HepG2 (cell line): ENCODE measurements at regions not wholly inside any gene's neighbourhood (a gene's known extent, or its start where the extent isn't known, plus 50 kb on each side); places are given as distances from the start of the nearest gene placed in this dataset.

Experiments
- ATF7 ChIP-seq, 2 experiments: fragments of 450-650 bp in 1 of 2; sonication (generic) in 1 of 2; formaldehyde crosslinking in 1 of 2; IDR thresholded peaks; 2 replicates each; pipeline versions ENCODE4 v1.4.0 to v1.6.1; 2016 to 2020; ENCODE audit warnings: antibody characterized with exemption in 1 of 2, mild to moderate bottlenecking in 1 of 2, missing genetic modification reagents in 1 of 2
- DPF2 ChIP-seq: sonication (generic); formaldehyde crosslinking; IDR thresholded peaks from 2 replicates; pipeline ENCODE4 v1.4.0; 2020; ENCODE audit warnings: mild to moderate bottlenecking, low read depth, missing genetic modification reagents, borderline replicate concordance
- ELF1 ChIP-seq: sonication (generic); formaldehyde crosslinking; IDR thresholded peaks from 2 replicates; pipeline ENCODE4 v1.4.0; 2020; ENCODE audit warnings: missing genetic modification reagents
- FOXA3 ChIP-seq: IDR thresholded peaks from 2 replicates; pipeline ENCODE4 v1.6.1; 2016; ENCODE audit warnings: missing genetic modification reagents, missing compliant biosample characterization
- MAFF ChIP-seq: IDR thresholded peaks from 2 replicates; pipeline ENCODE4 v1.6.1; 2011; ENCODE audit warnings: low read depth, low read length, improper control_type of control experiment
- MAFK ChIP-seq, 2 experiments: IDR thresholded peaks in 1 of 2; conservative IDR thresholded peaks in 1 of 2; 2 replicates each; pipeline ENCODE4 v1.6.1; 2011; ENCODE audit warnings: improper control_type of control experiment in 2 of 2, low read length in 2 of 2
- MYC ChIP-seq: sonication (generic); formaldehyde crosslinking; IDR thresholded peaks from 2 replicates; pipeline ENCODE4 v1.9.0; 2021; ENCODE audit warnings: missing genetic modification reagents, borderline replicate concordance
- NR2F2 ChIP-seq: IDR thresholded peaks from 2 replicates; pipeline ENCODE4 v1.6.1; 2012; ENCODE audit warnings: low read depth, inconsistent platforms, borderline replicate concordance
- REXO4 ChIP-seq: sonication (generic); formaldehyde crosslinking; IDR thresholded peaks from 2 replicates; pipeline ENCODE4 v1.8.0; 2022; ENCODE audit warnings: missing genetic modification reagents, mild to moderate bottlenecking, borderline replicate concordance
- RFX3 ChIP-seq: IDR thresholded peaks from 2 replicates; pipeline ENCODE4 v1.6.1; 2016; ENCODE audit warnings: missing biosample characterization, missing genetic modification reagents
- THAP11 ChIP-seq: IDR thresholded peaks from 2 replicates; pipeline ENCODE4 v1.6.1; 2016; ENCODE audit warnings: missing biosample characterization, missing genetic modification reagents
- WIZ ChIP-seq: sonication (generic); formaldehyde crosslinking; IDR thresholded peaks from 2 replicates; pipeline ENCODE4 v1.5.1; 2020; ENCODE audit warnings: mild to moderate bottlenecking, missing genetic modification reagents
- XBP1 ChIP-seq: sonication (generic); formaldehyde crosslinking; IDR thresholded peaks from 2 replicates; pipeline ENCODE4 v1.5.0; 2020; ENCODE audit warnings: missing genetic modification reagents
- ZBTB3 ChIP-seq: sonication (generic); formaldehyde crosslinking; IDR thresholded peaks from 2 replicates; pipeline ENCODE4 v1.4.0; 2020; ENCODE audit warnings: low read depth, mild to moderate bottlenecking, moderate library complexity, missing genetic modification reagents, borderline replicate concordance
- ZBTB37 ChIP-seq: sonication (generic); formaldehyde crosslinking; IDR thresholded peaks from 2 replicates; pipeline ENCODE4 v1.4.0; 2020; ENCODE audit warnings: mild to moderate bottlenecking, missing genetic modification reagents
- ZBTB7A ChIP-seq: sonication (generic); formaldehyde crosslinking; IDR thresholded peaks from 2 replicates; pipeline ENCODE4 v1.8.0; 2022; ENCODE audit warnings: mild to moderate bottlenecking, missing genetic modification reagents
- ZMAT5 ChIP-seq: sonication (generic); formaldehyde crosslinking; IDR thresholded peaks from 2 replicates; pipeline ENCODE4 v1.5.0; 2020; ENCODE audit warnings: mild to moderate bottlenecking, low read depth, missing genetic modification reagents, borderline replicate concordance
- ZNF136 ChIP-seq: sonication (generic); formaldehyde crosslinking; IDR thresholded peaks from 2 replicates; pipeline ENCODE4 v1.8.1; 2022; ENCODE audit warnings: low read depth, mild to moderate bottlenecking, moderate library complexity, missing genetic modification reagents
- ZNF329 ChIP-seq: sonication (generic); formaldehyde crosslinking; IDR thresholded peaks from 2 replicates; pipeline ENCODE4 v1.9.0; 2021; ENCODE audit warnings: low read depth, mild to moderate bottlenecking, missing genetic modification reagents
- ZNF605 ChIP-seq: sonication (generic); formaldehyde crosslinking; IDR thresholded peaks from 2 replicates; pipeline ENCODE4 v1.8.0; 2022; ENCODE audit warnings: mild to moderate bottlenecking, missing genetic modification reagents
- ZNF766 ChIP-seq: sonication (generic); formaldehyde crosslinking; IDR thresholded peaks from 2 replicates; pipeline ENCODE4 v1.5.0; 2020; ENCODE audit warnings: missing genetic modification reagents, borderline replicate concordance
- ZSCAN5A ChIP-seq: sonication (generic); formaldehyde crosslinking; IDR thresholded peaks from 2 replicates; pipeline ENCODE4 v1.8.0; 2022; ENCODE audit warnings: mild to moderate bottlenecking, missing genetic modification reagents, borderline replicate concordance
- TF ChIP-seq, protein P1 (sequence below): sonication (generic); formaldehyde crosslinking; conservative IDR thresholded peaks from 2 replicates; pipeline ENCODE4 v1.8.1; 2023; ENCODE audit warnings: missing genetic modification reagents
- TF ChIP-seq, protein P2 (sequence below): sonication (generic); formaldehyde crosslinking; IDR thresholded peaks from 2 replicates; pipeline ENCODE4 v1.4.0; 2020; ENCODE audit warnings: missing genetic modification reagents

DNA sequence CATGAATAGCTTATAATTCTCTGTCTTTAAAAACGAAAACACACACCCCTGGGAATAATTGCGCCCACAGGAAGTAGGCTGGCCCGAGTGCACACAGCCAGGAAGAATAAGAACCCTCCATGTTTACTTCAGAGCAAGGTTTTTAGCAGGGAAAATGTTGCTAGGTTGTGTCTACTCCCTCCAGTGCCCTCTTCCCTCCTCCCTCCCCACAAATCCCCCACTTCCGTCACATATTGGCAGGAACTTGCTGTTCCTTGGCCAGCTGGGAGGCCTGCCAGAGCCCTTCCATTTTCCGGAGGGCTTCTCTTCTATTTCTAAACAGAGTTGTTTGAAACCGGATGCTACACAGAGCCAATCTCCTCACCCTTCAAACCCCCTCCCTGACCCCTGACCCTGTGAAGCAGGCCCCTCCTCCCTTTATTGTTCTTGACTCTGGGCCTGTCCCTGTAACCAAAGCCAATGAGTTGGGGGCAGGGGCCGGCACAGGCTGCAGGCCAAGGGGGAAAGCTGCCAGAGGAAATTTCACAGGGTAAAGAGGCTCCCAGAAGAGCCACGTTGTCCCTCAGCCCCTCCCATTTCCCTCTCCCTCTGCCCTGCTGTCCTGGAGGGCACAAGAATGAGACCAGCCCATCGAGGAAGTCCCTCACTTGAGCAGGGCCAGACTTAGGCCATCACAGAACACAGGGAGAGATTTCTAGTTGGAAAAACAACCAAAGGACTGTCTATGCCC lies 49.8 kb upstream of the LGALSL start (continued):
- TF ChIP-seq ELF1 (CRISPR knock-in tag) (peak; percentile 36; the same call in 1 of the 2 replicates), DPF2 (CRISPR knock-in tag) (peak; percentile 33; the same call in 1 of the 2 replicates), ZNF605 (CRISPR knock-in tag) (no peak), RFX3 (CRISPR knock-in tag) (no peak), REXO4 (CRISPR knock-in tag) (no peak), FOXA3 (0 out of 2 replicates have a peak, but pooled peaks have one; percentile 16), ZNF766 (CRISPR knock-in tag) (no peak), ZBTB3 (CRISPR knock-in tag) (no peak), ZSCAN5A (CRISPR knock-in tag) (no peak), ZNF136 (CRISPR knock-in tag) (no peak), THAP11 (CRISPR knock-in tag) (no peak; the same call in 1 of the 2 replicates), ATF7 (IDR thresholded peaks at IDR 0.05) (no peak), ATF7 (CRISPR knock-in tag; IDR thresholded peaks at IDR 0.05) (no peak), NR2F2 (peak; percentile 78), MAFF (no peak), ZBTB37 (CRISPR knock-in tag) (no peak), ZMAT5 (CRISPR knock-in tag) (no peak), ZBTB7A (CRISPR knock-in tag) (peak; percentile 52; the same call in 1 of the 2 replicates), MAFK (conservative IDR thresholded peaks at IDR 0.05 in 1 of 2, IDR thresholded peaks at IDR 0.05 in 1 of 2; ENCODE audit: low read length in 2 of 2) (no peak), MYC (CRISPR knock-in tag) (no peak; the same call in 1 of the 2 replicates), WIZ (CRISPR knock-in tag) (no peak), XBP1 (CRISPR knock-in tag) (no peak), ZNF329 (CRISPR knock-in tag) (no peak)
- TF ChIP-seq, protein P1, sequence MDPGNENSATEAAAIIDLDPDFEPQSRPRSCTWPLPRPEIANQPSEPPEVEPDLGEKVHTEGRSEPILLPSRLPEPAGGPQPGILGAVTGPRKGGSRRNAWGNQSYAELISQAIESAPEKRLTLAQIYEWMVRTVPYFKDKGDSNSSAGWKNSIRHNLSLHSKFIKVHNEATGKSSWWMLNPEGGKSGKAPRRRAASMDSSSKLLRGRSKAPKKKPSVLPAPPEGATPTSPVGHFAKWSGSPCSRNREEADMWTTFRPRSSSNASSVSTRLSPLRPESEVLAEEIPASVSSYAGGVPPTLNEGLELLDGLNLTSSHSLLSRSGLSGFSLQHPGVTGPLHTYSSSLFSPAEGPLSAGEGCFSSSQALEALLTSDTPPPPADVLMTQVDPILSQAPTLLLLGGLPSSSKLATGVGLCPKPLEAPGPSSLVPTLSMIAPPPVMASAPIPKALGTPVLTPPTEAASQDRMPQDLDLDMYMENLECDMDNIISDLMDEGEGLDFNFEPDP (CRISPR knock-in tag): no peak
- TF ChIP-seq, protein P2, sequence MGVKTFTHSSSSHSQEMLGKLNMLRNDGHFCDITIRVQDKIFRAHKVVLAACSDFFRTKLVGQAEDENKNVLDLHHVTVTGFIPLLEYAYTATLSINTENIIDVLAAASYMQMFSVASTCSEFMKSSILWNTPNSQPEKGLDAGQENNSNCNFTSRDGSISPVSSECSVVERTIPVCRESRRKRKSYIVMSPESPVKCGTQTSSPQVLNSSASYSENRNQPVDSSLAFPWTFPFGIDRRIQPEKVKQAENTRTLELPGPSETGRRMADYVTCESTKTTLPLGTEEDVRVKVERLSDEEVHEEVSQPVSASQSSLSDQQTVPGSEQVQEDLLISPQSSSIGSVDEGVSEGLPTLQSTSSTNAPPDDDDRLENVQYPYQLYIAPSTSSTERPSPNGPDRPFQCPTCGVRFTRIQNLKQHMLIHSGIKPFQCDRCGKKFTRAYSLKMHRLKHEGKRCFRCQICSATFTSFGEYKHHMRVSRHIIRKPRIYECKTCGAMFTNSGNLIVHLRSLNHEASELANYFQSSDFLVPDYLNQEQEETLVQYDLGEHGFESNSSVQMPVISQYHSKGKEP (CRISPR knock-in tag): no peak
